ENCODE measurements at regions not wholly inside any gene's neighbourhood (a gene's known extent, or its start where the extent isn't known, plus 50 kb on each side); places are given as distances from the start of the nearest gene placed in this dataset.

DNA sequence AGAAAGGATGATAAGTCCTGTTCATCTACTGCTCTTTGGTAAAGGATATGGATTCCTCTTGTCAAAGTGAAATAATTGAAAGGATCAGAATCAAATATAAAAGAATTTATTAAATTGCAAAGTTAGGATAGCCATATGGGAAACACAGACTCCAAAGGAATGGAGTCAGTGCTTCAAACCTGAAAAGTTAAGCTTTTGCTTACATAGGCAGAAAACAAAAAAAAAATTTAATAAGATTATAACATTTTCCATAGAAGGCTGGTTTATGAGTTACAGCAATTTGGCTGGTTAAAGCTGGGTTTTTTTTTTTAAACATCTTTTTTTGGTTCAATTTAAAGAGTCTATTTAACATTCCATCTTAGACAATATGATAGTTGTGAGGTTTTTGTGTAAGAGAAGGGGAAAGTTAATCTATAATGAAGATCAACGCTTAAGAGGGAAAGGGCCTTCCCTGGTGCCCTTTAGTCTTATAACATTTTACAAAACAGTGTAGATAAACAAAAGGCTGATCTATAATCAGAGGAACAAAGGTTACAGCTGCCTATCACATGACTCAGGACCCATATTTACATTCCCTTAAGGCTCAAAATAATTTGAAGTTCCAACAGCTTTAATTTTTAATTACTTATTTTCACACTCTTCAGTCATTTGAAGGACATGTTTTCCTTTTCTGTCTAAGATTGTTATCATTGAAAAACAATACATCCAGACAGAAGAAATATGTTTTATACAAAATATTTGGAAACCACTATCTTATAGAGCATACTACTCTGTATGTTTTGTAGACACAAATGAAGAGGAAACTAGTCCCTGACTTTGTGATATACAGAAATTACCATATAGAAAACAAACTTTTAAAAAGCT lies 234.3 kb upstream of the MBL2 start:
- TF ChIP-seq, protein P1, sequence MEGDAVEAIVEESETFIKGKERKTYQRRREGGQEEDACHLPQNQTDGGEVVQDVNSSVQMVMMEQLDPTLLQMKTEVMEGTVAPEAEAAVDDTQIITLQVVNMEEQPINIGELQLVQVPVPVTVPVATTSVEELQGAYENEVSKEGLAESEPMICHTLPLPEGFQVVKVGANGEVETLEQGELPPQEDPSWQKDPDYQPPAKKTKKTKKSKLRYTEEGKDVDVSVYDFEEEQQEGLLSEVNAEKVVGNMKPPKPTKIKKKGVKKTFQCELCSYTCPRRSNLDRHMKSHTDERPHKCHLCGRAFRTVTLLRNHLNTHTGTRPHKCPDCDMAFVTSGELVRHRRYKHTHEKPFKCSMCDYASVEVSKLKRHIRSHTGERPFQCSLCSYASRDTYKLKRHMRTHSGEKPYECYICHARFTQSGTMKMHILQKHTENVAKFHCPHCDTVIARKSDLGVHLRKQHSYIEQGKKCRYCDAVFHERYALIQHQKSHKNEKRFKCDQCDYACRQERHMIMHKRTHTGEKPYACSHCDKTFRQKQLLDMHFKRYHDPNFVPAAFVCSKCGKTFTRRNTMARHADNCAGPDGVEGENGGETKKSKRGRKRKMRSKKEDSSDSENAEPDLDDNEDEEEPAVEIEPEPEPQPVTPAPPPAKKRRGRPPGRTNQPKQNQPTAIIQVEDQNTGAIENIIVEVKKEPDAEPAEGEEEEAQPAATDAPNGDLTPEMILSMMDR (IDR thresholded peaks at IDR 0.05) = no peak
- TF ChIP-seq POLR2A (IDR thresholded peaks at IDR 0.05; ENCODE audit: low read length) (no peak), MYC (IDR thresholded peaks at IDR 0.05; ENCODE audit: borderline replicate concordance, low read length) (no peak)

Data from A549 (cell line).